Activated naive CD4-positive, alpha-beta T cell treated with anti-CD3 and anti-CD28 coated beads, Interleukin-2, amount 50 U/mL, for 72 hours (primary cell): ENCODE measurements at regions not wholly inside any gene's neighbourhood (a gene's known extent, or its start where the extent isn't known, plus 50 kb on each side); places are given as distances from the start of the nearest gene placed in this dataset.
"Not testable (repeated sequence)": the region's sequence is repeated elsewhere in the genome, so short reads cannot be mapped to it uniquely, and the experiment has no call there.

ENCODE experiments used
- ATAC-seq, 2 donors: fragments of 150-1000 bp; cut with Tn5 transposase; 2 replicates each; pipeline ENCODE4 v1.10.0; 2021; ENCODE audit warnings: mild to moderate bottlenecking in 2 of 2, moderate library complexity in 2 of 2
- DNase-seq, 2 donors: peaks; one replicate each; pipeline ENCODE4 v3.0.0; 2021 to 2022; ENCODE audit warnings: low spot score in 2 of 2
- H3K27ac Mint-ChIP-seq, 2 donors: one replicate each; pipeline ENCODE4 v1.8.0; 2022; ENCODE audit warnings: mild to moderate bottlenecking in 2 of 2, mixed read lengths in 2 of 2
- H3K36me3 Mint-ChIP-seq, 2 donors: one replicate each; pipeline ENCODE4 v1.8.0; 2022; ENCODE audit warnings: mixed read lengths in 2 of 2
- H3K9me3 Mint-ChIP-seq, 2 donors: one replicate each; pipeline ENCODE4 v1.8.0; 2022; ENCODE audit warnings: mixed read lengths in 2 of 2

DNA sequence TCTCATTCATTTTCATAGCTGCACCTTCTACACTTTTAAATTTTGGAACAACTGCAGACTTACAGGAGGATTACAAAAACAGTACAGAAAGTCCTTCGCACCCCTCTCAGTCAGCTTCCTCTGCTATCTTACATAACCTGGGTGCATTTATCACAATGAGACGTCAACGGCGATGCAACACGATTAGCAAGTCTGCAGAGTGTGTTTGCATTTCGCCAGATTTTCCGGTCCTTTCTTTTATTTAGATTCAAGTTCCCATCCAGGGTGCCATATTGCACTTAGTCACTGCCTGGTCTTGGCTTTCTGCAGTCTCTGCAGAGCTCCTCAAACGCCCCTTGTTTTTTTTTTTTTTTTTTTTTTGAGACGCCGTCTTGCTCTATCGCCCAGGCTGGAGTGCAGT, 85.9 kb downstream of the ASMT start:
- Mint-ChIP-seq H3K27ac (no peak overlapping the region), H3K36me3 (peaks cover 8 to 13% of the 10 kb centered on the region in 2 donors), H3K9me3 (peaks cover 12% of the 10 kb centered on the region in 2 donors)
- ATAC-seq (no peak), DNase-seq (no peak)

DNA sequence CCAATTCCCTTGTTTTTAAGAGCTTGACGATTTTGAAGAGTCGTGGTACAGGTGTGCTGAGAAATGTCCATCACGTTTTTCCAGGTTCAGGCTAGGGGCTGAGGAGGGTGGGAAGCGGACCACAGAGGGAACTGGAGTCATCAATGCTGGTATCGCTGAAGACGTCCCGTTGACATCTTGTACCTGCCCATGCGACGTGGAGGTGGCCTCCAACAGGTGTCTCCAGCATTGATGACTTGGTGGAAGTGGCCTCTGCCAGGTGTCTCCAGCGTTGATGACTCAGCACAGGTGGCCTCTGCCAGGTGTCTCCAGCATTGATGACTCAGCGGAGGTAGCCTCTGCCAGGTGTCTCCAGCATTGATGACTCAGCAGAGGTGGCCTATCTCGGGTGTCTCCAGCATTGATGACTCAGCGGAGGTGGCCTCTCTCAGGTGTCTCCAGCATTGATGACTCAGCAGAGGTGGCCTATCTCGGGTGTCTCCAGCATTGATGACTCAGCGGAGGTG, 86.6 kb downstream of the ASMT start:
- not testable (repeated sequence) for H3K27ac Mint-ChIP-seq, ATAC-seq, H3K9me3 Mint-ChIP-seq

DNA sequence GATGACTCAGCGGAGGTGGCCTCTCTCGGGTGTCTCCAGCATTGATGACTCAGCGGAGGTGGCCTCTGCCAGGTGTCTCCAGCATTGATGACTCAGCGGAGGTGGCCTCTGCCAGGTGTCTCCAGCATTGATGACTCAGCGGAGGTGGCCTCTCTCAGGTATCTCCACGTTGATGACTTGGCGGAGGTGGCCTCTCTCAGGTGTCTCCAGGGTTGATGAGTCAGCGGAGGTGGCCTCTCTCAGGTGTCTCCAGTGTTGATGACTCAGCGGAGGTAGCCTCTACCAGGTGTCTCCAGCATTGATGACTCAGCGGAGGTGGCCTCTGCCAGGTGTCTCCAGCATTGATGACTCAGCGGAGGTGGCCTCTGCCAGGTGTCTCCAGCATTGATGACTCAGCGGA, 87.3 kb downstream of the ASMT start:
- DNase-seq, H3K27ac Mint-ChIP-seq, H3K9me3 Mint-ChIP-seq, H3K36me3 Mint-ChIP-seq, ATAC-seq: not testable (repeated sequence)

More for the DNA sequence above, 86.6 kb downstream of the ASMT start:
- not testable (repeated sequence) for H3K36me3 Mint-ChIP-seq, DNase-seq

DNA sequence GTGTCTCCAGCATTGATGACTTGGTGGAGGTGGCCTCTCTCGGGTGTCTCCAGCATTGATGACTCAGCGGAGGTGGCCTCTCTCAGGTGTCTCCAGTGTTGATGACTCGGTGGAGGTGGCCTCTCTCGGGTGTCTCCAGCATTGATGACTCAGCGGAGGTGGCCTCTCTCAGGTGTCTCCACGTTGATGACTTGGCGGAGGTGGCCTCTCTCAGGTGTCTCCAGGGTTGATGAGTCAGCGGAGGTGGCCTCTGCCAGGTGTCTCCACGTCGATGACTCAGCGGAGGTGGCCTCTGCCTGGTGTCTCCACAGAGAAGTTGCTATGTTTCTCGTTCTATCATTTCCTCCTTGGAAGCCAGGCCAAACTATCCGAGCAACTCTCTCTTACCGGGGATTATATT, 87.7 kb downstream of the ASMT start:
- DNase-seq, H3K27ac Mint-ChIP-seq, H3K36me3 Mint-ChIP-seq, ATAC-seq, H3K9me3 Mint-ChIP-seq: not testable (repeated sequence)

DNA sequence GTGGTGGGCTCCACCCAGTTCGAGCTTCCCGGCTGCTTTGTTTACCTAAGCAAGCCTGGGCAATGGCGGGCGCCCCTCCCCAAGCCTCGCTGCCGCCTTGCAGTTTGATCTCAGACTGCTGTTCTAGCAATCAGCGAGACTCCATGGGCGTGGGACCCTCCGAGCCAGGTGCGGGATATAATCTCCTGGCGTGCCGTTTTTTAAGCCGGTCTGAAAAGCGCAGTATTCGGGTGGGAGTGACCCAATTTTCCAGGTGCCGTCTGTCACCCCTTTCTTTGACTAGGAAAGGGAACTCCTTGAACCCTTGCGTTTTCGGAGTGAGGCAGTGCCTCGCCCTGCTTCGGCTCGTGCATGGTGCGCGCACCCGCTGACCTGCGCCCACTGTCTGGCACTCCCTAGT, 94.4 kb downstream of the ASMT start:
- H3K27ac Mint-ChIP-seq, ATAC-seq, H3K9me3 Mint-ChIP-seq, DNase-seq: not testable (repeated sequence)
- peaks cover 8 to 13% of the 10 kb centered on the region in 2 donors for H3K36me3 Mint-ChIP-seq

DNA sequence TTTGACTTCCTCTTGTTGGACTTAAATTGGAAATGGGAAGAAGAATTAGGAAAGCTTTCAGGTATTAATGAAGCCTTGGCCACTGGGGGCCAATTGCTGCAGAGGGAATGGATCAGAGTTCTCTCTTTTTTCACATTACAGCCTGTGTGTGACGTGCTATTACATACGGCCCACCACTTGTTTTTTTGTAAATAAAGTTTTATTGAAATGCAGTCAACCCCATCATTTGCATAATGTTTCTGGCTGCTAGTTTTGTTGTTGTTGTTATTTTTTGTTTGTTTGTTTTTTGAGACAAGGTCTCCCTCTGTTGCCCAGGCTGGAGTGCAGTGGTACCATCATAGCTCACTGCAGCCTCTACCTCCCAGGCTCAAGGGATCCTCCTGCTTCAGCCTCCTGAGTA, 98.4 kb downstream of the ASMT start:
- no peak for DNase-seq
- no peak for ATAC-seq
- H3K36me3 Mint-ChIP-seq: peaks cover 13 to 14% of the 10 kb centered on the region in 2 donors
- peak overlapping the region in 1 of 2 donors; percentile 22 for H3K27ac Mint-ChIP-seq
- peaks cover 0 to 6% of the 10 kb centered on the region in 2 donors for H3K9me3 Mint-ChIP-seq

DNA sequence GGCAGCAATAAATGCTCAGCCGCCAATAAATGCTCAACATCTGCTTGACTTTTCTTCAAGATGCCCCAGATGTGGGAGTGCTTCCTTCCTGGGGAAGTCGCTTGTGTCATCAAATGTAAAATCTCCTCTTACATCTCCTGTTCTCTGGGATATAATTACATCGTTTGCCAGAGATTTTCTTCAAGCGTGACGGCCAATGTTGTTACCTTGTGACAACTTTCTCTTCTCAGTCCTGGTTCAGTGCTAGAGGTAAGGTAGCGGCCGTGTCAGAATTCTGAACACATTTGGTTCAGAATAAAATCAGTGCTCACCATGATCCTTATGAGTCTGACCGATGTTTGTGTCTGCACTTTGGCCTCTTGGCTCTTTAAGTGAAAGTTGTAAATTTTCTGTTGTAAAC, 102.5 kb downstream of the ASMT start:
- H3K36me3 Mint-ChIP-seq: peaks cover 13 to 14% of the 10 kb centered on the region in 2 donors
- H3K27ac Mint-ChIP-seq: no peak overlapping the region
- DNase-seq: no peak
- H3K9me3 Mint-ChIP-seq: peaks cover 0 to 6% of the 10 kb centered on the region in 2 donors
- no peak for ATAC-seq

DNA sequence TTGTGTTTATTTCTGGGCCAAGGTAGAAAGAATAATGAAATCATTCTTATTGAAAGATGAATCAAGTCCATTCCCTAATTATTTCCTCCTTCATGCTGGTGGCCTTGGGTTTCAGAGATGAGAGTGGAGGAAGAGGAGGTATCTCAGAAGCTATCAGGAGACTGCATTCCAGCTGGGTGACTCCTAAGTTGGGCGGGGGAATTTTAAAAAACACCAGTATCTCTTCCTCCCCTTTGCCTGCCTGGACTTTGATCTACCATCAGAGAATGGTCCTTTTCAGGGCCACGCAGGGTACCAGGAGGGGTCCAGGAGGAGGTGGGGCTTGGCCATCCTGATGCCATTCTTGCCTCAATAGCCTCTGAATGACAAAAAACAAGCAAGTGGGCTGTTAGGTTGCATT, 104.4 kb downstream of the ASMT start:
- Mint-ChIP-seq H3K9me3 (peaks cover 0 to 6% of the 10 kb centered on the region in 2 donors), H3K27ac (no peak overlapping the region), H3K36me3 (peaks cover under 1 to 5% of the 10 kb centered on the region in 2 donors)
- no peak for DNase-seq
- no peak for ATAC-seq

DNA sequence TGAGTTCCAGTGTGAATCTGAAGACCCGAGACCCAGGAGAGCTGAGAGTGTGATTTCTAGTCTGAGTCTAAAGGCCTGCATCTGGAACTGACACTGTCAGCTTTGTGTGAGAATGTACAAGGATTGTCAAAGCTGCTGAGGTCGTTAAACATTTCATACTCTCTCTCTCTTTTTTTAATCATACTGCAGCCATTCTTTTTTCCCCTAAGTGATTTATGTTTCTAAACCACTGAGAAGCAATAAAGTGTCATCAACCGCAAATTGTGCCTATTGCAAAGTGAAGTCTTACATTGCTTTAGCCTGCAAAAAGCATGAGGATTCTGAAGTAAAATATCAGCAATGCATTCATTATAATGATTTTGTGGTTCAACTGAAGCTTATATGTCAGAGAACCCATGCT, 106.0 kb downstream of the ASMT start:
- ATAC-seq: no peak
- Mint-ChIP-seq H3K9me3 (peaks cover 0 to 6% of the 10 kb centered on the region in 2 donors), H3K36me3 (peaks cover 0 to 4% of the 10 kb centered on the region in 2 donors), H3K27ac (peak overlapping the region in 1 of 2 donors; percentile 53)
- DNase-seq: no peak

DNA sequence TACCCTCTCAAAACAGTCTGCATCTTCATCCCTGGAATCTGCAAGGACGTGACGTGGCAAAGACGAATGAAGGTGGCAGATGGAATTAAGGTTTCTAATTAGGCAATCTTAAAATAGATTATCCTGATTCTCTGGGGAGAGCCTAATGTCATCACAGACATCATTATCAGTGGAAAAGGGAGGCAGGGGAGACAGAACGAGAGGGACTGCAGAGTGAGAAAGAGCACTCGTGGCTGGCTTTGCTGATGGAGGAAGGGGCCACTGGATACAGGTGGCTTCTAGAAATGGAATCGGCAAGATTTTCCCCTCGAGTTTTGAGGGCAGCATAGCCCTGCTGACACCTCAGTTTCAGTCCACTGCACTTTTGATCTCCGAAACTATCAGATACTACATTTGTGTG, 110.6 kb downstream of the ASMT start:
- Mint-ChIP-seq H3K27ac (no peak overlapping the region), H3K36me3 (peaks cover 12 to 14% of the 10 kb centered on the region in 2 donors), H3K9me3 (peaks cover 0 to 7% of the 10 kb centered on the region in 2 donors)
- DNase-seq: no peak
- ATAC-seq: no peak

DNA sequence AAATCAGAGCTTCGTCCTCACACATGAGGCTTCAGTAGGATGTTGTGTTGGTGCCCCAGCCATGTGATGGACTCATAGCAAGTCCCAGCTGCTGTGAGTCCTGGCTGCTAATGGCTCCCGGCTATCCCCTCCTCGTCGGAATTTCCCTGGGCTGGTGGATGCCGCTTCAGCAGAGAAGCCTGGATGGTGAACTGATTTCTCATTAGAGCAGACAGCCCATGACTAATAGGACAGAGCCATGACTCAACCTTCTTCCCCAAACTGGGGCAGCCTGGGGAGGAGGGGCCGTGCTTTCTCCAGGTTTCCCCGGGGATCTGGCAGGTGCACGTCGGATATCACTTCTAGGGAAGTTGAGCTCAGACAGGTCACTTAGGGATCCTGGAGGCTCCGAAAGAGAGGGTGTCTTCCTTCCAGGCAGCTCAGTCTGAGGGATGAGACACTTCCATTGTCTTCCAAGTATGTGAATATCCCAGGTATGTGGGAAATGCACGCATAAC, 112.7 kb downstream of the ASMT start:
- Mint-ChIP-seq H3K9me3 (peaks cover 0 to 7% of the 10 kb centered on the region in 2 donors), H3K36me3 (peaks cover 12 to 14% of the 10 kb centered on the region in 2 donors), H3K27ac (no peak overlapping the region)
- no peak for ATAC-seq
- no peak for DNase-seq

DNA sequence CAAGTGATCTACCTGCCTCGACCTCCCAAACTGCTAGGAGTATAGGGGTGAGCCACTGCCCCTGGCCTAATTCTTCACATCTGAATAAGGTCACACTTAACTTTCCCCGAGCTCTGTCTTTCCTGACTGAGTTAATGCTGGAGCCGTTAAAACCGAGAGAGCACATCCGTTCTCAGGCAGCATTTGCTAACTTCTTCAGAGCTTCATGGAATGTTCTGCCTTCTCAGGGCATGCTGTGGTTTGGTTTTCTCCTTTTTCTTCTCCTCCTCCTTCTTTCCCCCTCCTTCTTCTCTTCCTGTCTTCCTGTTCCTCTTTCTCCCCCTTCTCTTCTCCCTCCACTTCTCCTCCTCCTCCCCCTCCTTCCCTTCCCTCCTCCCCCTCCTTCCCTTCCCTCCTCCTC, 119.9 kb downstream of the ASMT start:
- H3K27ac Mint-ChIP-seq: no peak overlapping the region
- H3K36me3 Mint-ChIP-seq: peaks cover 2 to 3% of the 10 kb centered on the region in 2 donors
- DNase-seq: no peak
- no peak for ATAC-seq
- H3K9me3 Mint-ChIP-seq: peaks cover 0 to 2% of the 10 kb centered on the region in 2 donors

DNA sequence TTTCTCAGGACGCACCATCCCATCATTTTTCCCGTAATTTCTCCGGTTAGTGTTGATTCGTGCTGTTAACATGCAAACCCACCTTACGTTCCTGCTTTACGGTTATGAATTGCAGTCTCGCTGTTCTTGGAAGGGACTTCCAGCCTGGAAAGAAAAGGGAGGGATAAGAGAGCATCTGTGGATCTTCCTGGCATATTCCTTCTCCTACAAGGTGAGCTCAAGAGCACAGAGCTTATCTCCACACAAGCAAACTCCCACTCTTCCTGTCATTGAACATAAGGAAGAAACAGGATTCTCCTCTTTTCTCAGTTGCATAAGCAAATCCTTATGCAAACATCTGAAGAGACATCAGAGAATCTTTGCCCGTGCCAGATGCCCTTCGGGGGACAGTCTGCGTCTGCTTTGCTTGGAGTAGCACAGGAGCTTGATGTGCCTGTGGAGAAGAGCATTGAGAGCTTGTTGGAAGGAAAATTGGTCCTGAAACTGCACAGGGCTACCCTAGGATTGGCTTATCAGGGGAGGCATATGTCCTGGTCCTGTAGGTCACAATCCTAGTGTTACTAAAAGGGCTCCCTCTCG, 127.0 kb downstream of the ASMT start:
- H3K9me3 Mint-ChIP-seq: peaks cover 11 to 32% of the 10 kb centered on the region in 2 donors
- H3K27ac Mint-ChIP-seq: no peak overlapping the region
- ATAC-seq (no peak), DNase-seq (no peak)
- H3K36me3 Mint-ChIP-seq: peaks cover 46 to 55% of the 10 kb centered on the region in 2 donors

DNA sequence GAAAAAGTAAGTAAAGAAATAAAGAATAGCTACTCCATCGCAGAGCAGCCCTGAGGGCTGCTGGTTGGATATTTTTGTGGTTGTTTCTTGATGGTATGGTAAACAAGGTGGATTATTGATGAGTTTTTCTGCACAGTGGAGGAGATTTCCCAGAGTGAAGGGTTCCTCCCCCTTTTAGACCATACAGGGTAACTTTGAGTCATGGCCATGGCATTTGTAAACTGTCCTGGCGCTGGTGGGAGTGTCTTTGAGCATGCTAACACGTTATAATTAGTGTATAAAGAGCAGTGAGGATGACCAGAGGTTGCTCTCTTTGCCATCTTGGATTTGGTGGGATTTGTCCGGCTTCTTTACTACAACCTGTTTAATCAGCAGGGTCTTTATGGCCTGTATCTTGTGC, 128.2 kb downstream of the ASMT start:
- Mint-ChIP-seq H3K27ac (no peak overlapping the region), H3K36me3 (peaks cover 50 to 63% of the 10 kb centered on the region in 2 donors), H3K9me3 (peaks cover 11 to 32% of the 10 kb centered on the region in 2 donors)
- ATAC-seq (no peak), DNase-seq (no peak)

DNA sequence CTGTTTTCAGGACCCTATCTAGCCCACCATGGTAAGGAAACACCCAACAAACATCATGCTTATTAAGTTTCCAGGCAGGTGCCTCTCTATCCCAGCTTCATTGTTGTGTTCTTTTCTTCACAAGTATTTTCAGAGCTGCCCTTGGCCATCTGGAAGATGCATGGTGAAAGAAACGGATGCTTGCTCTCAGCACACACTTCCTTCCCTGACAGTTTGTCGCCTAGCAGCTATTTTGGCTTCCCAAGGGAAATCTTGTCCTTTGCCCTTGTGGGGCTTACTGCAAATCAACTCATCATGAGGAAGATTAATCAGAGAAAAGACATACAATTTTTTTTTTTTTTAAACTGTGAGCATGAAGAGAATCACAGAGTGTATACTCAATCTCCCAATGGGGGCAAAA, 128.8 kb downstream of the ASMT start:
- H3K27ac Mint-ChIP-seq: no peak overlapping the region
- H3K36me3 Mint-ChIP-seq: peaks cover 55 to 68% of the 10 kb centered on the region in 2 donors
- no peak for DNase-seq
- peaks cover 15 to 37% of the 10 kb centered on the region in 2 donors for H3K9me3 Mint-ChIP-seq
- no peak for ATAC-seq

DNA sequence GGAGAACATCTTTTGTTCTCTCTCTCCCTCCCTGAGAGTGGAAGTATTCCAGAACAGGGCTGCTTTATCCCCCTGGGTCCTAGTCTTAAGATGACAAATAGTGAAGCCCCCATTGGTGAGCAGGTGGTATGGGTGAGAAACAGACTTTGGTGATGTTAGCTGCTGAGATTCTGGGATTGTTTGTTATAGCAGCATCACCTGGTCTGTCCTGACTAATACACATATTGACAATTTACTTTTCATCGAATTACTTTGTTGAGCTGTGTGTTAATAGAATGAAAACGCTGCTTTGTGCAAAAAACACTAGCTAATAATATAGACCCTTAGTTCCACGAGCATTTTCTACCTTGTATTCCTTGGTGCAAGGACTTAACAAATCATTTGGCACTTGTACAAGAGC, 133.5 kb downstream of the ASMT start:
- DNase-seq: no peak
- H3K27ac Mint-ChIP-seq: peak overlapping the region in 1 of 2 donors; percentile 8
- H3K9me3 Mint-ChIP-seq: peaks cover 23 to 35% of the 10 kb centered on the region in 2 donors
- ATAC-seq: no peak
- H3K36me3 Mint-ChIP-seq: peaks cover 40 to 84% of the 10 kb centered on the region in 2 donors

DNA sequence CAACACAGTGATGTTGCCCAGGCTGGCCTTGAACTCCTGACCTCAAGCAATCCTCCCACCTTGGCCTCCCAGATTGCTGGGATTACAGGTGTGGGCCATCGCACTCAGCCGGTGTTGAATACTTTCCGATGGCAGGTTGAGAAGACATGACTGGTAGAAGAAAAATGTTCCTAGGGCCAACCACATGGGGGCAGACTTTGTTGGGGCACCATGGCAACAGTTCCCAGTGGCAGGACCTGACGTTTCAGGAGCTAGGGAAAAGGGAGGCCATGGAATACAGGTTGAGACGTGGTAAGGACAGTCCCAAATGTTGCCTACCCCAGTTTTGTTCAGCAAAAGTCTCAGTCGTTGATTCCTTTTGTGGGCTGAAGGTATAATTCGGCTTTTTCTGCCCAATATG, 134.6 kb downstream of the ASMT start:
- DNase-seq (no peak), ATAC-seq (no peak)
- Mint-ChIP-seq H3K9me3 (peaks cover 19 to 28% of the 10 kb centered on the region in 2 donors), H3K27ac (no peak overlapping the region), H3K36me3 (peaks cover 29 to 80% of the 10 kb centered on the region in 2 donors)

DNA sequence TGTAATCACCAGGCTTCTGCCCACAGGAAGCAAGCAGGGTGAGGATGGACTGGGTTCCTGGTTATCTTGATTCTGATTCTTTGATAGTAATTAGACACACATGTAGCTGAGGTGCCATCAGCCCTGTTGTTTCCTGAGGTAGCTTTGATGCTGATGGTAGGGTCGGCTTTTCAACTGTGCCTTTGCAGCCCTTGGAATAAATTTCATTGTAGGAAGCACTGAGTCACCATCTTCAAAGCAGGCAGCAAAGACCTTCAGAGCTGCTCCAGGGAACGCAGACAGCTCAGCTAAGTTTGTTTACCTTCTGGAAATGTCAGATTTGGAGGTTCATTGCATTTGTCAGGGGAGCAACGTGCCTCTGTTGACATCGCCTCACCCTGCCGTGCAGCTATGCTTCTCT, 135.4 kb downstream of the ASMT start:
- Mint-ChIP-seq H3K9me3 (peaks cover 17 to 29% of the 10 kb centered on the region in 2 donors), H3K36me3 (peaks cover 26 to 76% of the 10 kb centered on the region in 2 donors), H3K27ac (no peak overlapping the region)
- ATAC-seq (peak in 1 of 2 donors; percentile 31), DNase-seq (no peak)
